Stimulated activated CD4-positive, alpha-beta T cell treated with anti-CD3 and anti-CD28 coated beads, Interleukin-1b, Interleukin-23, amount 100 ng/mL, for 48 hours (primary cell): ENCODE measurements at regions not wholly inside any gene's neighbourhood (a gene's known extent, or its start where the extent isn't known, plus 50 kb on each side); places are given as distances from the start of the nearest gene placed in this dataset.

Experiments used
- DNase-seq: peaks from one replicate; pipeline ENCODE4 v3.0.0-alpha.2; 2020

GRCh38 chr21:24208562-24209260, 1398.6 kb downstream of the MRPL39 start:
- DNase-seq: no peak

GRCh38 chr21:24205319-24205718, 1402.0 kb downstream of the MRPL39 start:
- DNase-seq: no peak

- DNase-seq: no peak
Measured at GRCh38 chr21:24204641-24205040, 1402.6 kb downstream of the MRPL39 start.

DNA sequence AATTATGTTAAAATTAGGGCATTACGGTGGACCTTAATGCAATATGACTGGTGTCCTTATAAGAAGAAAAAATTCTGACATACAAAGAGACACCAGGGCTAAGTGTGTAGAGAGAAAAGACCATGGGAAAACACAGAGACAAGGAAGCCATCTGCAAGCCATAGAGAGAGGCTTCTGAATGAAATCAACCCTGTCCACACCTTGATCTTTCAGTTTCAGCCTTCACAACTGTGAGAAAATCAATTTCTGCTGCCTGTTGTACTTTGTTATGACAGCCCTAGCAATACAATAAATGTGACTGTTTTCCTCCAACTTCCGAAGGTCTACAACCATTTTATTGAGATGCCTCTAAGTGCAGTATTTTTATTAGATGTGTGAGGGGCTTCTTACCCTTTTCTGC, 1407.2 kb downstream of the MRPL39 start:
- no peak for DNase-seq

DNA sequence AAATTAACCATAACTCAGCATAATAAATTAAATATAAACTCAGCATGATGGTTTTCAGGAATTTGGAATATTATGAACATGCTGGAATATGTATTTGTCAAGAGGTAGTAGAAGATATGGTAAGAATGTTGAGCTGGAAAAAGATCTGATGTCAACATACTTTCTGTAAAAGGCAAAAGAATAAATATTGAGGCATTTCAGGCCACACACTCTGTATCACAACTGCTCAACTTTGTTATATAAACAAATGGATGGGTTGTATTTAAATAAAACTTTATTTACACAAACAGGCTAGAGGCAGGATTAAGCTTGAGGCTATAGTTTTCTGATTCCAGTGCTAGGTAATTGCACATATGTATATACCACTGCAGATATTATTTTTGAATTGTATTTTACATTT, 1409.4 kb downstream of the MRPL39 start:
- no peak for DNase-seq

DNA sequence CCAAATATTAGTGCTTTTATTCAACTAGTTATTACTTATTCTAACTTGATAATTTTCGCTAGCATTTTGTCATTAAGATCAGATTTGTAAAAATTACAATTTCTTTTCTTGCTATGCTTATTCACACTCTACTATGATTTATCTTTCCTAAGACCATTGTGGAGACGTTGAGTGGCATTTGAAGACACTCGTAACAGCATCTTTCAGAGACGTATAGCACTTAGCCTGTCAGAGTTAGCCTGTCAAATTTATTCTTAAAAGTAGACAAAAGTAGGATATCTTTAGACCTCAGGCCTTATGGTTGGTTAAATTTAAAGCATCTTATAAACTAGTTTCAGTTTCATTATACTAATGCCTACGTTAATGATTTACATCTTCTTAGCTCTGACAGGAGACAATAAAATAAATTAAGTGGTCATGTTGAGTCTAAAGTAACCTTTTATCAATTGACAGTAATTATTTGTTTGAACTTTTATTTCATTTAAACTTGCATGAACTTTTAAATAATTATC, 1410.1 kb downstream of the MRPL39 start:
- no peak for DNase-seq

GRCh38 chr21:24188506-24188905, 1418.8 kb downstream of the MRPL39 start:
- DNase-seq: no peak

- no peak for DNase-seq
Measured at GRCh38 chr21:24183077-24183476, 1424.2 kb downstream of the MRPL39 start.

GRCh38 chr21:24179110-24179509, 1428.2 kb downstream of the MRPL39 start:
- no peak for DNase-seq

GRCh38 chr21:24175106-24175505, 1432.2 kb downstream of the MRPL39 start:
- no peak for DNase-seq

DNA sequence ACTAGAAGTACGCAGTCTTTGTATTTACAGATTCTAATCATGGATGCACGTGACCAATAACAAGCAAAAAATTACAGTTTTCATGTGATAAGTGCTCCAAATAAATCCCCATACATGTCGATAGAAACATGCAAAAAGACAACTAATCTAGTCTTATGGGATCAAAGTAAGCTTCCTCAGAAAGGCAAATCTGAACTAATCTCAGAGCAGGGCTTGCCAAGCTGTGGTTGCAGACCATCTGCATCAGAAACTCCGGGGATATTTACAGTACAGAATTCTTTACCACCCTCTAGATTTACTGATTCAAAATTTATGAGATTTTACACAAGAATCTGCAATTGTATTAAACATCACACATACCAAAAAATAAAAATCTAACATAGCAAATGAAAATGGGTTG, 1435.5 kb downstream of the MRPL39 start:
- DNase-seq: no peak

DNA sequence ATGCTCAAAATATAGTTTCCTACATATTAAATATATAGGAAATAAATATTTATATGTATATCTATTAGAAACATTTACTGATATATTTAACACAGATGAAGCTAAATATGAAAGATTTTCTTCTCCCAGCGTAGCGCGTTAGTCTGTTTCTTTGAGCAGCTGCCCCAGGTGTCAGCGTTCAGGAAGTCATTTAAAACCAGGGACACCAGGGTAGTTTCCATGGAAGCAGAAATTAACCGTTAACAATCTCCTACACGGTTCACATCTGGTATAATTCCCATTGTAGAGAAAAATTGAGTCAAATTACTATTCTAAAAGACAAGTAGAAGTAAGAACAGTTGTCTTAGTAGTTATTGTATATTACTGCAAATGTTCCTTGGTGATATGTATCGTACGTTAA, 1443.7 kb downstream of the MRPL39 start:
- no peak for DNase-seq

DNA sequence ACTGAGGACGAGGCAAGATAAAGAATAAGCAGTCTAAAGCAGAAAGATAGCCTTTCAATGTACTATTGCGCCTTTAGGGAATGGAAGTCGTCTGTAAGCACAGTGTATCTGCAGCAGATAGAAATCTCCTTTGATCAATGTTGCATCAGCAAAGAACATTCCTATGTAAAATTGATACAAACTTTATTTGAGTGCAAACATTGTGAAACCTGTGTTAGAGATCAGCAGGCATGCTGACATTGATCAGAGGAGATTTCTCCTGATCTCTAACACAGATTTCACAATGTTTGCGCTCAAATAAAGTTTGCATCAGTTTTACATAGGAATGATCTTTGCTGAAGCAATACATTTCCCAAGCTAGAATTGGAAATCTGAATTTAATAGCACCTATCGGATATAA, 1446.8 kb downstream of the MRPL39 start:
- no peak for DNase-seq

DNA sequence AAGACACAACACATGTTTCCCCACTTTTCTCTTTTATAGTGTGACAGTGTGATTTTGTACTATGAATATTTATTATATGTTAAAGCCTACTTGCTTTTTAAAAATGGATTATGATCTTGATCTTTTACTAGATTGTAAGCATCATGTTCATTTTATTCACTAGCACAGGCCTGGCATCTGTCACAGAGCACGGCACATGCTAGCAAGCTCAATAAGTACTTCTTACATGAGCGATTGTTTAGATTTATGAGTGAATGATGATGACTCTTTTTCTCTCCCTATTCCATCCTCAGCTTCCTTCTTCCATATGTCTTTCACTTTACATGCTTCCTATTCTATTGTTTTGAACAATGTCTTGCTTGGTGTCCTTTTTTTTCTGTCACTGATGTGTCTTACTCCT, 1454.1 kb downstream of the MRPL39 start:
- DNase-seq: no peak

DNA sequence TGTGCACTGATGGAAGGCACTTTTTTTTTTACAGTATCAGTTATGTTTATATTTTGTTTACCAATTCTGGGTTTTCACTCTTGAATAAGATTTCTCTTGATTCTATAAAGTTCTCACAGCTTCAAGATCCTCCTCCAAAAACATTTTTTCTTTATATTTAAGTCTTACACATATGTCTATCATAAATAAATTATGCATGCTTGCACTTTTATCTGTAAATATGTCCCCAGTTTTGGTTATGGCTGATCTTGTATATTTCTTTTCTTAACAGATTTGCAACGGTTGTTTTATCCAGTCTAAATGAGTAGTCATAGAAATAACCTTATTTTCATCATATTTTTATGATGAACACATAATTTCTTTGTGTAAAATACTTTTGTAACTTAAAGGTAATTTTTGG, 1456.5 kb downstream of the MRPL39 start:
- no peak for DNase-seq

DNA sequence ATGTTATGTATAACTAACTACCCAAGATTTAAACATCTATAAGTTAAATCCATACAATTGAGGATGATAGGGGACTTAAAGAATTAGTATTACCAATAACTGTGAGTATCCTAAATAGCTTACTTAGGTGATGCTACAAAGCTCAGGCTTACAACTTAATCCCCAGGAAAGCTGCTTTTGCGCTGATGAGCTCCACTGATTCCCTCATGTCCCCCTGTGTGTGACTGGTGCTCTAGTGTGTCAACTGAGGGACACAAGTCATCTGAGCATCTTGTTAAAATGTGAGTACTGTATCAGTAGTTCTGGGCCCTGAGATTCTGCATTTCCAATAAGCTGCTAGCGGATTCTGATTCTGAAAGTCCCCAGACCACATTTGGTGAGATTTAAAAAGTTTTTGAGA, 1458.8 kb downstream of the MRPL39 start:
- no peak for DNase-seq

DNA sequence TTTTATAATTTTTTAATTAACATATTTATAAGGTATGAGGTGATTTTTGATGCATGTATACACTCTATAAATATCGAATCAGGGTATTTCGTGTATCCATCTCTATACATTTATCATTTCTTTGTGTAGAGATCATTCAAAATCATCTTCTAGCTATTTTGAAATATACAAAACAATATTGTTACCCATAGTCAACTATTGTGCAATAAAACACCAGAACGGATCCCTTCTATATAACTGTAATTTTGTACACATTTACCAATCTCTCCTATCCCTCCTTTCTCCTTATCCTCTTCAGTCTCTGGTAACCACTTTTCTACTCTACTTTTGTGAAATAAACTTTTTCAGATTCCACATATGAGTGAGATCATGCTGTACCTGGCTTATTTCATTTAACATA, 1459.6 kb downstream of the MRPL39 start:
- DNase-seq: no peak

DNA sequence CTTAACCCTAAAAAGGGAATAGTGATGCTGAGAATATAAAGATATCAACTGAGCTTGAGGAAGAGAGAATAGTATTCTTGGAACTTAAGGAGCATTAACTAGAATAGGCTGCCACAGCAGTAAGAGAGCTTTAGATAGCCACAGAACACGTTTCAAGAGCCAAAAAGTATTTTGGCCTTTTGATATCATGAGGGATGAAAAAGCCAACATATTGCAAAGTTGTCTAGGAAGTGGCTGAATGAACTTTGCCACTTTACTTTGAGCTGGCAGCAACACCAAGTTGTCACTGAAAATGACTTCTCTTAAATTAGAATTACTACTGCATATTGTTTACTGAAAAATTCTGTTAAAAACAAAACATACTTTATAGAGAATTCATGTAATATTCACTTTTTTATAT, 1476.2 kb downstream of the MRPL39 start:
- DNase-seq: no peak

DNA sequence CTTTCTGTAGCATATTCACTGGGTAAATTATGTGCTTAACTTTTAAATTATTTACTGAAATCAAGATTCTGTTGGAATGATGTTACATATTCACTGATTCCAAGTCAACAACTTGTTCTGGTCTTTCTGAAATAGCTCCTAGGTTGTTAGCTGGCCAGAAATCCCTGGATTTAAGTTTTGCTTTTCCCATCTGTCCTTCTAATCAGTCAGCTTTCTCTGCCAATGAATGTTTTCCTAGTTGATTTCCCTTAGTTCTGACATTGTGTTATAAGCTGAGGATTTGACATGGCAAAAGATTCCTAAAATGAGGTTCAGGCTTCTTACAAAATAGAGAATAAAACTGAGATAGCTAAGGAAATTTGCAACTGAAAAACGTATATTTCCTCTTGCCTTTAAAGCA, 1479.6 kb downstream of the MRPL39 start:
- no peak for DNase-seq

DNA sequence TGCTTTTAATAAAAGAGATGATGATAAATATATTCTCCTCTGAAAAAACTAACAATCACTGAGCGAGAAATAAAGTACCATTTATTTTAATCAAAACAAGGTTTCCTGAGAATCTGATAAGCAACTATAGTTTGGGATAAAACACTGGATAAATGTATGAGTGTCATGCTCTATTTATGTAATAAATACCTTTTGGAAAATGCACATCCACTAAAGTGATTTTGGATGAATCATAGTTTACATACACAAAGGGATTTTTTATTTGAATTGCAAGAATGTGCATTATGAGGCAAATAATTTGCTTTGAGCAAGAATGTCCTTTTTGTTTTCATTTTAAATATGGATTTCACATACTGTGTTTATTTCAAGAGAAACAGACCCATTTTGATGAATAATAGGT, 1483.5 kb downstream of the MRPL39 start:
- no peak for DNase-seq

- DNase-seq: no peak
Measured at GRCh38 chr21:24118738-24119459, 1488.4 kb downstream of the MRPL39 start.

DNA sequence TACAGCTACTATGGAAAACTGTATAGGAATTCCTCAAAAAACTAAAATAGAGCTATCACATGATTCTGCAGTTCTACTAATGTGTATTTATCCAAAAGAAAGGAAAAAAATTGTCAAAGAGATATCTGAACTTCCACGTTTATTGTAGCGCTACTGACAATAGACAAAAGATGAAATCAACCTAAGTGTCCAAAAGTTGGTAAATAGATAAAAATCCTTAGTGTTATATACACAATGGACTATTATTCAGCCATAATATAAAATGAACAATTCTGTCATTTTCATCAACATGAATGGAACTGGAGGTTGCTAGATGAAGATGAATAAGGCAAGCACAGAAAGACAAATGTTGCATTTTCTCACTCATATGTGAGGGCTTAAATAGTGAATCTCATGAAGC, 1492.1 kb downstream of the MRPL39 start:
- no peak for DNase-seq

- DNase-seq: no peak
Measured at GRCh38 chr21:24112020-24112419, 1495.3 kb downstream of the MRPL39 start.

- DNase-seq: no peak
Measured at GRCh38 chr21:24110846-24111245, 1496.4 kb downstream of the MRPL39 start.

GRCh38 chr21:24097181-24097580, 1510.1 kb downstream of the MRPL39 start:
- DNase-seq: no peak
